GM12892 (cell line): ENCODE measurements at regions not wholly inside any gene's neighbourhood (a gene's known extent, or its start where the extent isn't known, plus 50 kb on each side); places are given as distances from the start of the nearest gene placed in this dataset.

Experiments
- POLR2A ChIP-seq: IDR thresholded peaks from 2 replicates; pipeline ENCODE4 v1.6.1; 2011; ENCODE audit warnings: low read depth, low read length, control low read depth
- POLR2AphosphoS5 ChIP-seq: IDR thresholded peaks from 2 replicates; pipeline ENCODE4 v1.6.1; 2011; ENCODE audit warnings: low read depth, low read length, control low read depth
- TAF1 ChIP-seq: IDR thresholded peaks from 2 replicates; pipeline ENCODE4 v1.6.1; 2011; ENCODE audit warnings: low read depth, mild to moderate bottlenecking, control low read depth, low read length, borderline replicate concordance

- no peak for TF ChIP-seq POLR2A
- no peak for TF ChIP-seq POLR2AphosphoS5
- no peak for TF ChIP-seq TAF1
Measured at GRCh38 chr1:5466487-5466886, 525.7 kb downstream of the NPHP4 start.
